ENCODE measurements at regions not wholly inside any gene's neighbourhood (a gene's known extent, or its start where the extent isn't known, plus 50 kb on each side); places are given as distances from the start of the nearest gene placed in this dataset.

DNA sequence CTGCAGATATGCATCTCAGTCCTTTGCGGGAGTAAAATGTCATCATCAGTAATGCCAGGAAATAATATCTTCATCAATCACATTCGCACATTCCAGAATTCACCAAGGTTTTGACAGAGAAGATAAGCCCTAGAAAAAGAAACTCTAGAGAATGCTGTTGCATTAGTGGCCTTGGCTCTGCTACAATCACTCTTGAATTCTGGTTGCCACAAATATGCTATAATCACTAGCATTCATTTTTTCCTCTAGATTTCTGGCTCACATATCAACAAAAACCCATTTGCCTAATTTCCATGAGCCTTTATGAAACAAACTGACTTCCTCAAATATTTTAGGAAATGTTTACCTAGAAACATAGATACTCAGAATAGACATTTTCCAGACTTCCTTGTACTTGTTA, 653.4 kb downstream of the ANXA1 start:
- DNase-seq = no peak

DNA sequence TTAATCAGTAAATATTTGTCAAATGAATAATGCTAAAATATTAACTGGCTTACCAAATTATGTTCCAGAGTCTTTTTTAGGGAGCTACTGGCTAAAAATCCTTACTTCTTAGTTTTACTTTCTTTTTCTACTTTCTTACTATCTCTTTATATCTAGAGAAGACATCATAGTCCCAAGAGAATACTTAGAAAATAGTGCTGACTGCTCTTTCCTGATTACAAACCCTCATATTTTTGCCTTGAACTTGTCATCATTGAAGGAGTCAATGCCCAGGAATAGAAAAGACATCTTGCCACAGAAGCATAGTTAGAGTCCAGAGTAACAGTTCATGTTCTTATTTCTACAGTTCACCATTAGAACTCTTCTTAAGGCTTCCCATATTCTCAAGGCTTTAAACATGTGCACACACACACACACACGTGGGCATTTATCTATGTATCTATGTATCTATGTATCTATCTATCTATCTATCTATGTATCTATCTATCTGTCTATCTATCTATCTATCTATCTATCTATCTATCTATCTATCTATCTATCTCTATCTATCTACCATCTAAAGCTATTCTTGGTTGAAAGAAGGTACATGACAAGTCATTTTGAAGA, 654.3 kb downstream of the ANXA1 start:
- no peak for DNase-seq

DNA sequence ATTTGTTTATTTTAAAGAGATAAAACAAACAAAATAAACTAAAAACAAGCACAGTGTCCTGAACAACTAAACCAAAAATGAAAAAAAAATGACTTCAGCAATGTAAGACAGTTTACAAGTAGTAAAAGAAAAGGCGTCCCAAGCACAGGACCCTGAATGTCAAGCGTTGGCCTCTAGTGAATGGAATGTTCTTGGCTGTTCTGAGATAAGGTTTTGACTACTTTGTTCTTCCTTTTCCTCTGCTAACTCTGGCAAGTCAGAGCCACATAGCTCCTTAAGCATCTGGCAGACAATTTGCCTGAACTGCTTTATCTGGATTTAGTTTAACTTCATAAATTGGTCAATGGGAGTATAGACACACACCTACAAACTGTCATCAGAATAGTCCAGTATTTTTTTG, 655.2 kb downstream of the ANXA1 start:
- DNase-seq = no peak

DNA sequence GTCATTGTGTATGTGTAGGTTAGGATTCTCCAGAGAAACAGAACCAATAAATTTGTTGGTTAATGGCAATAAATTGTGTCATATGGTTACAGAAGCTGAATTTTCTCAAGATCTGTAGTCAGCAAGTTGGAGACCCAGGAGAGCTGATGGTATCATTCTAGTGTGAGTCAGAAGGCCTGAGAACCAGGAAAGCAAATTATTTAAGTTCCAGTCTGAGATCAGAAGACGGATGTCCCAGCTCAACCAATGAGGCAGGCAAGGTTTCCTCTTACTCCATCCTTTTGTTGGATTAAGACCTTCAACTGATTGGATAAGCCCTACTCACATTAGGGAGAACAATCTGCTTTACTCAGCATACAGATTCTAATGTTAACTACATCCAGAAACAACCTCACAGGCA, 656.3 kb downstream of the ANXA1 start:
- no peak for DNase-seq

DNA sequence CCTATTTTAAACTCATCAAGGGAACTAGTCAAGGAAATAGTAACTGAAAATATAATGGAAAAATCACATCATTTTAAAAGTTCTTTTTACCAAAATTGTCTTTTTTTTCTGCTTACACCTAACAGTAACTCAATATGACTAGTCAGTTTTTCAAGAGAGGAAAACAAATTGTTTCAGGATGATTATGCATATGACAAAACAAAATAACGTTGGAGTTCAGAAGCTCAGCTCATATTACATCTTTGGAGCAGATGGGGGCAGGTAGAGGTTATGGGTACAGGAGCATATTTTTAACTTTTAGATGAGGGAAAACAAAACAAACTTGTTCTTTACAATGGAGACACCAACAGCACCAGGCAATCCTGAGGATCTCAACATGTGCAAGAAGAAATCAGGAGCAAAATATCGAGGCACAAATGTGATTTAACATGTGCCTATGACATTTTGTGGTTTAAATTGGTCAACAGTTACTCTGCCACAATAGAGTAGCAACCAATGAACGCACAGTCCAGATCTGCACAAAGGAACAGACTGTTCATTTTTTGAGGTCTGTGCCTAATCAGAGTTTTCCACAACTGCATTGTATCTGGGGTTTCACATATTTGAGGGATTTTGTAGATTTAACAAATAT, 659.0 kb downstream of the ANXA1 start:
- DNase-seq = no peak

DNA sequence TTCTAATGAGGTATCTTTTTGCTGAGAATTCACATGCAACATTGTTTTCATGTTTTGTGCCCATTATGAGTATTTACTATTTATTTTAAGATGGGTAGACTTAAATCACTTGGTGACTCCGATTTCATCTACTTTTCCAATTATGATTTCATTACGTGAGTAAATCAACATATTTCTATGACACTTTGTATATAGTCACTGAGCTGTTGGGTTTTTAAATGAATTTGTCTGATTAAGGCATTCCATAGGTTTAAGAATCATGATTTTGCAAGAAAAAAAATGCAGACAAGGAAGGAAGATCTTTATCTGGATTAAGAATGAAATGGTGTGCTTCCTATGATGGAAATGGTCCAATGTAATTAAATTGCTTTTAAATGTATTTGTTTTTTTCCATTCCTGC, 661.9 kb downstream of the ANXA1 start:
- DNase-seq = no peak

DNA sequence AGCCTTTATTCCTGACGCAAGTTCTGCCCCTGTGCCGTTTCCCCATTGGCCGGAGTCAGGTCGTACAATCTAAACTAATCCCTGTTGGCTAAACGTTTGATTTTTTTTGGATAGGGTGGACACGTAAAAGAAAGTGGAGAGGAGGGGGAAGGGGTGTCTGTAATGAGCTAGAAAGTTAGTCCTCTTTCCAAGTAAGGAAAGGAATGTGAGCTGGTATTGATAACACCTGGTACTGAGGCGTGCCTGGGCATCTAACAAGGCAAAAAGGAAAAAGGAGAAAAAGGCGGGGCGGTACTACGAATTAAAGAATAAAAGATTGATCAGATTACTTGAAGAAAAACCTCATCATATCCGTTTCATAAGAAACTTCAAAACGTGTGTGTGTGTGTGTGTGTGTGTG, 665.2 kb downstream of the ANXA1 start:
- DNase-seq = no peak

DNA sequence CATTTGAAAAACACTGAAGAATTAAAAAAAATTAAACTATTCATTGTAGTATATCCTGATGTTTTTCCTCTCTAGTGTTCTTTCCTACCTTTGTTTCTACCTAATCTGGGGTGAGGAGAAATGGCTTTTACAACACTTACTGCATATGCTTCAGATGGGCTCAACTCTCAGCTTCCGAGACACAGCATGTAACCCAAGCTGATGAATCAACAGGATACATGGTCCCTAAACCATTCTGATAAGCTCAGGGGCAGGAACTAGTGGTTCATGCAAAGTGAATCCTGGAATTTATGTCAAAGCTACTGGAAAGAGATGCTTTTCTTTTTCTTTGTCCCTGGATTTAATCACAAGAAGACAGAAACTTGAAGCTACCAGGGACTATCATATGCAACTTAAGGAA, 672.5 kb upstream of the RORB start:
- no peak for DNase-seq

DNA sequence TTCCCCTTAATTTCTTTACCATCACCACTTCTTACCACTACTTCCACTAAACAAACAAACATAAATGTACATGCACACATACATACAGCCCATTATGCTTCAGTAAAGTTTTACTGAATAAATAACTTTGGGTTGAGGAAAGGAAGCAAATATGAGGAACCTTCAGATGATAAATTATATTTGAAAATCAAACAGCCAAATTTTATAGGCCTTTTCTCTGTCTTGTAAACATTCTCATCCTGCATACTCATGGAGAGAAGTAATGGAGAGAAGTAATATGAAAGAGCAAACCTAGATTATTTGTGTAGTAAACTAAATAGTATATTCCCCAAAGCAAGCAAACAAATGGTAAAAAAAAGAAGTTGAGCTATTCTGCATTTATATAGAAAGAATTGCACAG, 658.3 kb upstream of the RORB start:
- DNase-seq = no peak

DNA sequence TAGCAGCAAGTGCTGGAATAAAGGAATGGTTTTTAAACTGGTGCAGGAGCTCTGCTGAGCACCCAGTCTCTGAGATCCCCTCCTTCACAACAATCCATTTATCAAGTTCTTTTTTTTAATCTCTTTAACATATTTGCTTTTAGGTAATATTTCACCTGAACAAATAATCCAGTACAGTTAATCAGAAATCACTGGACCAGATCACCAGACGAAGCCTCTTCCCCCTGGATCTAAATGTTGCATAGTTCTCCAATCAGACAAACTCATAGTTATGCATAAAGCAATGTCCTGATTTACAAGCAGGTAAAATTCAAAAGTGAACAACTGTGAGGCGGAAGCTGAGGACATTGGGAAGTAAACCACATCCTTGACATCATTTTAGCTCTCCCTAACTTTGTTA, 657.7 kb upstream of the RORB start:
- DNase-seq = no peak

DNA sequence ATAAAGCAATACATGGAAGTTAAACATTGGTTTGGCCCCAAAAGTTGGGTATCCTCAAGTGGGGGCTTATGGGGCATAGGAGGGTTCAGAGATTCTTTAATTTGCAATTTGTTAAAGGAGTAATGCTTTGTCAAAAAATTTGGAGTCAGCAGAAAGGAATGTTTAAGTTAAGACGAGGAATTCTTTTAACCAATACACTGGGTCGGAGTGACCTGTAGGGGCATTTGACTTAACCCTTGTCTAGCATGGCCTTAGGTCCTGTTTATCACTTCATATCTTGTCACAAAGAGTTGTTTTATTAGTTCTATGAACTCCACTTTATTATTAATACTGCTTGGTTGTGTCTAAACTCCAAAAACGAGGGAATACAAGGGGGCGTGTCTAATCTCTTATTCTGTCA, 656.1 kb upstream of the RORB start:
- no peak for DNase-seq

DNA sequence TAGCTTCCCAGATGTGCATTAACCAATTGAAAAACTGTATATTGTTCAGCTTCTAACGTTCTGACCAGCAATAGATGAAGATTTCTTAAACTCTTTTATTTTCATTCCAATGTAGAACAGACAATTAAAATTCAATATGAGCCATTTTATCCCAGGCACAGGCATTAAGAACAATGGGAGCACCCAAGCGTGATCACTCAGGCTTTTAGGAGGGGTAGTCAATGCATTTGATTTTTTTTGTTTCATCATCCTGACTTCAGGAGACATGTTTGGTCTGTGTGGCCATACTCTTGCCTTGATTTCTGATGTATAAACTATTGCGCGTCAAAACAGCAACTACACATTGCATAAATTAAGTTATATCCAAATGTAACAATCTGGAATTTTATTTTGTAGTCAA, 653.0 kb upstream of the RORB start:
- no peak for DNase-seq

DNA sequence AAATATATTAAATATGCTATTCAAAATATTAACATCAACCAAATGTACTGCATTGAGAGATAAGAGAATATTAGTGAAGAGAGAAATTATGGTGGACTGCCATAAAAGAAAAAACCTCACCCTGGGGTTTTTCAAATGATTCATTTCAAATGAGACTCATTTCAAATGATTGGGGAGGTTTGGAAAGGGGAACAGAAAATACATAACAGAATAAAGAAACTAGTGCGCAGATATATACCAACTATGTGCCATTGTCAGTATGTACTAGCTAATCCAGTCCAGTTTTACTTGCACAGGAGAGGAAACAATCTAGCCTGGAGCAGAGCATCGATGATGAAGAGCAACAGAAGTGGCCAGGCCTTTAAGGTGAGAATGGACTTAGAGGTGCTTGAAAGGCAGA, 651.6 kb upstream of the RORB start:
- DNase-seq = no peak

DNA sequence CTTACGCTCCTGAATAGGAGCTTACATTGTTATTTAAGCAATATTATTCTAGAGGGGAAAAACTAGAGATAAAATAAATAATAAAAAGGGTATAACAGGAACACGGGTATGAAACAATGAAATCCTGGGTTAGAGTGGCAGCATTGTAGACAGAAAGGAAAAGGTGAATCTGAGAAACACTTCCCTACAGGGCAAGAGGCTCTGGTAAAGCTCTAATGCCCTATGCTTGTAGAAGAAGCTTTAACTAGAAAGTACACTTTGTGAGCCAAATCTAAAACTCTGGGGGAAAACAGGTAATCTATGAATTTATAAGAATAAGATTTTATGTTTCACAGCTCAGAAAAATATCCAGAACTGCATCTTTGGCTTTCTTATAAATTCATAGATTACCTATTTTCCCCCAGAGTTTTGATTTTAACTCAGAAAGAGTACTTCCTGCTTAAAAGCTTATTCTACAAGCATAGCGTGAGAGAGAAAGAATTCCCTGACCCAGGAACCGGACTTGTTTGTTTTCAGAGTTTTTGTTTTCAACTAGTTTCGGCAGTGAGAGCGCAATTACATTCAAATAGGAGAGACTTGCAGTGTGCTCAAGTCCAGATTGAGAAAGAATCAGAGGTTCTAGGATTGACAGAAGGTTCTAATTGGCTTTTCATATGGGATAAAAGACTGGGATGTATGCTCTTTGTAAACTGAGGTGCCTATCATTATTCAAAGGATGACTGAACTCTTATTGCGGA, 651.0 kb upstream of the RORB start:
- DNase-seq = no peak

DNA sequence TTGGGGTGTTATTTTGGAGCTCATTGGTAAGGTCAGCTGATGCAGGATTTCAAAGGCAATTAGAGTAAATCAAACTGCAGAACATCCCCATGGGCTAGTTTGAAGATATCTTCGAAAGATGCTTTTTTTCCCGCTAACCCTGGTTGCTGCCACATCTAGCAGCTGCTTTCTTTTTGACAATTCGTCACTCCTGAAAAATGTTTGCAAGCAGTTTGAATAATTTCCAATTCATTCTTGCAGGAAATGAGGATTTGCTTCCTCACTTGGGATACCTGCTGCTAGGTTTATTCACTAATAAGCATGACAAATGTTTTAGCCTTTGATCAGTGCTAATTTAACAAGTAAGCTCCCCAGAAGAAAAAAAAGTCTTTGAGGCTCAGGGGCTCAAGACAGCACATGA, 649.6 kb upstream of the RORB start:
- DNase-seq = no peak

DNA sequence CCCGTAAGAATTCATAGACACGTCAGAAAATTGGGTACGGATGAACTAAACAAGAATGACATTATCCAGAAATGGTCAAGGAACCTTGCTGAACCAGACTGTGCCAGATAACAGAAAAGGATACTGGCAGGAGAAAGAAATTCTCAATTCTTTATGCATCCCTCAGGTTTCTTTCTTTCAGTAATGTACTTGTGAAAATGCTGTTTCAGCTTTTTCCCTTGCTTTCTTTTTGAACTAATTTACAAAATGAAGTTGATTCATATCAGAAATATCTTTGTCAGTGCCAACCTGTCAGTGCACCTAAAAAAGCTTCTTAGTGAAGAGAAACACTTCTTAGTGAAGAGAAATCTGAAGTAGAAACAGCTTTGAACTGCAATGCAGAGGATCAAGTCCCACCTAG, 643.6 kb upstream of the RORB start:
- DNase-seq = no peak

DNA sequence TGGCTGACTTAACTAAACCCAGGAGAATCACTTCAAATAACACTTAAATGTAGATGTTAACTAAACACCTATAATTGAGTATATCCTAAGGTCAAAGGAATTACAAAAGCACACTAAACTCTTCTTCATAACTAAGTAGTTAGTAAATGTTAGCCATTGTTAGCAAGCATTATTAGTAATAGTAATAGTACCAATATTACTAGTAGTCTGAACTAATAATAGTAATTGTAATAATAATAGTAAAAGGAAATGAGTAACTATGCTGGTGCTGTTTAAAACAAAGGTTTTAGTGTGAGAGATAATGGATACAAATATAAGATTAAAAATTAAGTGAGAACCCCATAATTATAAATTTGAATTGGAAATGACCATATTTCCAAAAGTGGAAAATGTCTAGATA, 641.9 kb upstream of the RORB start:
- DNase-seq = no peak

DNA sequence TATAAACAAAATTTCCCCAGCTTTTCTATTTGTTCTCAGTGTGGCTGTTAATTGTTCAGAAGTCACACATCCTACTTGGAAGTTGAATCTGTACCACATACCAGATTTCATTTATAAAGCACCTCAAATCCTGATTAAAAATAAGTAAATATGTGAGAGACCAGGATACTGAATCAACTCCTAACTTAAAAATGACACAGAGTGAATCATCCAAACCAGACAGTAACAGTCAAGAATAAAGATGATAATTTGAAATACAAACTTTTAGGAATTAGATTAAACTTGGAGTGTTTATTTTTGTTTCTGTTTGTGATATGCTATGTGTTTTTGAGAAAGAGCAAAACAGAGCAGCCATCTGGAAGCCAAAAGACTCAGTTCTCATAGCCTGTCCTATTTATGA, 633.2 kb upstream of the RORB start:
- no peak for DNase-seq

DNA sequence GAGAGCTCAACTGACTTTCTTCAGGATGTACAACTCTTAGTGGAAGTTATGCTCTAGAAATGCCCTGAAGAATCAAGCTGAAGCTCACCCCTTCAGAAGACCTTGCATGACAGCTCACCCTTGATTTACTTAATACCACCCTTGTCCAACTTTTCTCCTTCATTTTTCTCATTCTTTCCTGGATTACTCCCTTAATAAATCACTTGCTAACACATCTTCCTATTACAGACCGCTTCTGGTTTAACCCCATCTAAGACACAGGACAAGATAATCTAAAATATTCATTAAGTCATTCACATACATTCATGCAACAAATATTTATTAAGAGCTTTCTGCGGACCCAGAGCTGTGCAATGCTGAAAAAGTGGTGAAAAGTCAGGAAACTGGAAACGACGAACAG, 630.7 kb upstream of the RORB start:
- DNase-seq = no peak

DNA sequence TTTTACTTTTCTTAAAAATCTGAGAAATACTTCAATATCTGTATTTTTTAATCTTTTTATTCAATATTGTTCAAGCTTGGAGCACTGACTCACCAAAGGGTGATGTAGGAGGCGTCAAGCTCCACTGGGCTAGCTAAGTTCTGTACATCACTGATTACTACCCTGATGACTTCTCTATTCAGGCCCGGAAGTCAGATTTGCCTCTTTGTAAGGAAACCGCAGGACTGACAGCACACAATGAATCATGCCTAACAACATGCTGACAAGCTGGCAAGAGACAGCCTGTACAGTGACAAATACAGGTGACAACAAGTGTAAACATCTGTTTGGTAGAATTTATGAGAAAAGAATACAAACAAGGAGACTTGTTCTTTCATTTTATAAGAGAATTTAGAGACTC, 627.9 kb upstream of the RORB start:
- DNase-seq = peak; percentile 50

DNA sequence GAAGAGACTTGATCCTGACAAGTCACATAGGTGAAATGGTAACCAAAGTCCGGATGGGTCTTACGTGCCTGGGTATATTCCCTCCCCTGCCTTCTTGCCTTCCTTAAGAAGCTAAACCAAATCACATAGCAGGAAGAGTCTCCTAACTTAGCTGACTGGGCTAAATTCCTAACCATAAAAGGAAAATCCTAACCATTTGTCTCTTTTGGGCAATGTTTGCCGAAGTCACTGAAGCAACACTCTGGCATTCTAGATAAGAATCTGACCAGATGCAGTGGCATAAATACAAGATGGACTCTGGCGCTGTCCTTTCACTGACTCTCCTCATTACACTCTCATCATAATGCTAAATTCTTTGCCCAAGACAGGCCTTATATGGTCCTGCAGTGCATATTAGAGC, 625.5 kb upstream of the RORB start:
- no peak for DNase-seq

DNA sequence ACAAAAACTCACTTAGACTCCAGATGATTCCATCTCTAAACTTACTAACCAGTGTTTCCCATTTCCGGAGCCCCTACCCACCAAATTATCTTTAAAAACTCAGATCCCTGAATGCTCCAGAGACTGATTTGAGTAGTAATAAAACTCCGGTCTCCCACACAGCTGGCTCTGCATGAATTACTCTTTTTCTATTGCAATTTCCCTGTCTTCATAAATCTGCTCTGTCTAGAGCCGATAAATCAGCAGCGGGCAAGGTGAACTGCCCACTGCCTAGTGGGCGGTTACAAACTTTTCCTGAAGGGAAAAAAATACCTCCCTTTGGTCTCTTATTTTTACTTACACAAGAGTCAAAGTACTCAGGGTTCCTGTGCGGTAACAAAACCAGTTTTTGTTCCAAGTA, 624.4 kb upstream of the RORB start:
- DNase-seq = no peak

DNA sequence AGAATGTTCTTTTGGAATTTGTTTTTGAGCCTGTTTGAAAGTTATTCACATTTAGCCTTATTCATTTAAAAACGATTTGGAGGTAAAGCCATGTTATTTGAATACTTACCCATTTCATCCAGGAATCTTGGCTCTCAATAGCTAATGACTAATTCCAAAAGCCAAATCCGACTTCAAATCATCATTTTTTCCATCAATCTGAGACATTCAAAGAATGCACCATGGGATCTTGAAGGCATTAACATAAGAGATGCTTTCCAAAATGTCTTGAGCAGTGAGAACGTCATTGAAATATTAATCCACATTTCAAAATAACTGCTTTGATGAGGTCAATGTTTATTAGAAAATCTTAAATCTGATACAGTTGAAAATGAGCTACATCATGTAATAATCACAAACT, 617.0 kb upstream of the RORB start:
- DNase-seq = no peak

DNA sequence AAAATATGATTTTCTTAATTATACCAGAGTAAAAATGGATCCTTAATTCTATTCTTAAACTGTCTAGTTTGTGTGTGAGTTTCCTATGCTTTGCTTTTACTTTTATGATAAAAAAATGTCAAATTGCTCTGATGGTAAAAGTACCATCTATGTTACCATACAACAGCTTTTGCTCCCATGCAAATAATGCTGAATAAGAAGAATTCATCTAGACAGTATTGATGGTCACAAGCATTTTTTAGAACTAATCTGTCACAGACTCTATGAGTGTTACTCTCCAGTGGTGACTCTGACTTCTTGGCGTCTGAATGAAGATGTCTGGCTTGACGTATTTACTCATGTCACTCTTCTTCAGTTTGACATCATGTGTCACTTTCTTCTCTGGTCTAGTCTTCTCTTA, 608.1 kb upstream of the RORB start:
- DNase-seq = no peak
